ENCODE measurements at regions not wholly inside any gene's neighbourhood (a gene's known extent, or its start where the extent isn't known, plus 50 kb on each side); places are given as distances from the start of the nearest gene placed in this dataset.

GRCh38 chr2:107685421-107685986 is 141.2 kb upstream of the RGPD4 start:
- H3K27me3 ChIP-seq (ENCODE audit: insufficient read depth, poor library complexity, severe bottlenecking): no peaks in the 10 kb centered on the region
- no peak overlapping the region for H3K27ac ChIP-seq (replicated peaks)
- no peak overlapping the region for H3K4me3 ChIP-seq (replicated peaks; ENCODE audit: insufficient read depth, low read length)
- no peak for DNase-seq (ENCODE audit: low read depth in 1 of 2, low spot score in 1 of 2)
- no peak for TF ChIP-seq POLR2AphosphoS5 (IDR thresholded peaks at IDR 0.05; ENCODE audit: low read depth)
- TF ChIP-seq GABPA (IDR thresholded peaks at IDR 0.05; ENCODE audit: low read depth): no peak
- no peak for TF ChIP-seq REST (IDR thresholded peaks at IDR 0.05; ENCODE audit: insufficient replicate concordance, low read depth)
- no peak for TF ChIP-seq CTCF (IDR thresholded peaks at IDR 0.05; ENCODE audit: insufficient read depth, low read length)
- no peak for TF ChIP-seq SPI1 (IDR thresholded peaks at IDR 0.05; ENCODE audit: borderline replicate concordance, low read depth)

GRCh38 chr2:107687073-107687472 is 139.6 kb upstream of the RGPD4 start:
- Histone ChIP-seq H3K27me3 (ENCODE audit: insufficient read depth, poor library complexity, severe bottlenecking) (no peaks in the 10 kb centered on the region), H3K27ac (replicated peaks) (no peak overlapping the region), H3K4me3 (replicated peaks; ENCODE audit: insufficient read depth, low read length) (no peak overlapping the region)
- no peak for DNase-seq (ENCODE audit: low read depth in 1 of 2, low spot score in 1 of 2)
- no peak for TF ChIP-seq CTCF (IDR thresholded peaks at IDR 0.05; ENCODE audit: insufficient read depth, low read length)
- TF ChIP-seq GABPA (IDR thresholded peaks at IDR 0.05; ENCODE audit: low read depth): no peak
- TF ChIP-seq SPI1 (IDR thresholded peaks at IDR 0.05; ENCODE audit: borderline replicate concordance, low read depth): no peak
- no peak for TF ChIP-seq POLR2AphosphoS5 (IDR thresholded peaks at IDR 0.05; ENCODE audit: low read depth)
- TF ChIP-seq REST (IDR thresholded peaks at IDR 0.05; ENCODE audit: insufficient replicate concordance, low read depth): no peak

- H3K27ac ChIP-seq (replicated peaks): no peak overlapping the region
- H3K4me3 ChIP-seq (replicated peaks; ENCODE audit: insufficient read depth, low read length): no peak overlapping the region
- TF ChIP-seq CTCF (IDR thresholded peaks at IDR 0.05; ENCODE audit: insufficient read depth, low read length): no peak
- no peak for TF ChIP-seq REST (IDR thresholded peaks at IDR 0.05; ENCODE audit: insufficient replicate concordance, low read depth)
- TF ChIP-seq POLR2AphosphoS5 (IDR thresholded peaks at IDR 0.05; ENCODE audit: low read depth): no peak
- TF ChIP-seq GABPA (IDR thresholded peaks at IDR 0.05; ENCODE audit: low read depth): no peak
- TF ChIP-seq SPI1 (IDR thresholded peaks at IDR 0.05; ENCODE audit: borderline replicate concordance, low read depth): no peak
- no peaks in the 10 kb centered on the region for H3K27me3 ChIP-seq (ENCODE audit: insufficient read depth, poor library complexity, severe bottlenecking)
- no peak for DNase-seq (ENCODE audit: low read depth in 1 of 2, low spot score in 1 of 2)
These were observed 138.6 kb upstream of the RGPD4 start for GRCh38 chr2:107688135-107688534.

All from HL-60 (cell line).